ENCODE measurements at regions not wholly inside any gene's neighbourhood (a gene's known extent, or its start where the extent isn't known, plus 50 kb on each side); places are given as distances from the start of the nearest gene placed in this dataset.

DNA sequence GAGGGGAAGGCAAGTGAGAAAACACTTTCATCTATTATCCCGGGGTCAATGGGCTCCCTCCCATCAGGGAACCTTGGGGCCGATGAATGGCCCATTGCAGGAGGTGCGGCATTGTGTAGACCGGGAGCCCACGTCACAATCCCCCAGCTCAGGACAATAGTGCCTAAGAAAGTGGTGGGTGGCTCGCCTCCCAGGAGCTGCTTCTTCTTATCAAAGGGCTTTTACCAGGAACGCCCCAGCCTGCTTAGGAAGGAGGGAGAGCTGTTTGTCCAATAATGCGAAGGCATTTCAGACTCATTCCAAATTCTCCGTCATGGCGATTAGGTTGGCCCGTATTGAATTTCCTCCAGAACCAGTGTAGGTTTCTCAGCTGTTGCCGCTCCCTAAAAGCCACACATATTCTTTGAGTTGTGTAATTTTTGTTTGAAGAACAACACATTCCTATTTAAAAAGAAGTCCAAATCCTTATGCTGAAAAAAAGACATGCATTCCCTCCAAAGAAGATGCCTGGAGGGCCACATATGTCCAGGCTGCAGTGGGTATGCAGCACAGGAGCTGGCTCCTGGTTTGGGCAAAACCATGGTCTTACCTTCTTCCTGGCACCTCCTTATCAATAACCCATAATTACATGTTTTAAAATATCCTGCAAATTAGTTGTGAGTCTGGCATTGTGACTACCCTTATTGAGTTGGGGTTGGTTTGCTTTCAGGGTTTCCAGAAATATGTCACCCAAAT, 264.7 kb downstream of the MYCN start:
- H3K27me3 ChIP-seq: no peaks in the 10 kb centered on the region
- WGBS, 2 donors: 67 to 85% methylated on average over 12 of the region's 12 CpGs
- no peak overlapping the region for H3K27ac ChIP-seq
- H3K36me3 ChIP-seq (ENCODE audit: low read depth, missing control alignments): no peaks in the 10 kb centered on the region
- no peak for TF ChIP-seq POLR2A (IDR thresholded peaks at IDR 0.05)
- TF ChIP-seq, protein P1, sequence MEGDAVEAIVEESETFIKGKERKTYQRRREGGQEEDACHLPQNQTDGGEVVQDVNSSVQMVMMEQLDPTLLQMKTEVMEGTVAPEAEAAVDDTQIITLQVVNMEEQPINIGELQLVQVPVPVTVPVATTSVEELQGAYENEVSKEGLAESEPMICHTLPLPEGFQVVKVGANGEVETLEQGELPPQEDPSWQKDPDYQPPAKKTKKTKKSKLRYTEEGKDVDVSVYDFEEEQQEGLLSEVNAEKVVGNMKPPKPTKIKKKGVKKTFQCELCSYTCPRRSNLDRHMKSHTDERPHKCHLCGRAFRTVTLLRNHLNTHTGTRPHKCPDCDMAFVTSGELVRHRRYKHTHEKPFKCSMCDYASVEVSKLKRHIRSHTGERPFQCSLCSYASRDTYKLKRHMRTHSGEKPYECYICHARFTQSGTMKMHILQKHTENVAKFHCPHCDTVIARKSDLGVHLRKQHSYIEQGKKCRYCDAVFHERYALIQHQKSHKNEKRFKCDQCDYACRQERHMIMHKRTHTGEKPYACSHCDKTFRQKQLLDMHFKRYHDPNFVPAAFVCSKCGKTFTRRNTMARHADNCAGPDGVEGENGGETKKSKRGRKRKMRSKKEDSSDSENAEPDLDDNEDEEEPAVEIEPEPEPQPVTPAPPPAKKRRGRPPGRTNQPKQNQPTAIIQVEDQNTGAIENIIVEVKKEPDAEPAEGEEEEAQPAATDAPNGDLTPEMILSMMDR (IDR thresholded peaks at IDR 0.05): no peak
- H3K4me3 ChIP-seq: no peak overlapping the region
- no peaks in the 10 kb centered on the region for H3K4me1 ChIP-seq
- H3K9me3 ChIP-seq: no peaks in the 10 kb centered on the region
- no peak for DNase-seq
- intact Hi-C loops (cut with DNase I; ENCODE audit: low total_unique reads): no loop called here

- Histone ChIP-seq H3K9me3 (no peaks in the 10 kb centered on the region), H3K27me3 (no peaks in the 10 kb centered on the region), H3K27ac (no peak overlapping the region), H3K4me1 (no peaks in the 10 kb centered on the region), H3K36me3 (ENCODE audit: low read depth, missing control alignments) (no peaks in the 10 kb centered on the region), H3K4me3 (no peak overlapping the region)
- TF ChIP-seq, protein P1 (IDR thresholded peaks at IDR 0.05): no peak
- no peak for TF ChIP-seq POLR2A (IDR thresholded peaks at IDR 0.05)
- WGBS, 2 donors: 100% methylated on average over 1 of the region's 1 CpG
- intact Hi-C loops (cut with DNase I; ENCODE audit: low total_unique reads): no loop called here
- no peak for DNase-seq
These were observed 263.9 kb downstream of the MYCN start for GRCh38 chr2:16204251-16204650.

- no peak for DNase-seq
- H3K36me3 ChIP-seq (ENCODE audit: low read depth, missing control alignments): no peaks in the 10 kb centered on the region
- intact Hi-C loops (cut with DNase I; ENCODE audit: low total_unique reads): no loop called here
- no peak overlapping the region for H3K4me3 ChIP-seq
- no peaks in the 10 kb centered on the region for H3K9me3 ChIP-seq
- H3K27ac ChIP-seq: no peak overlapping the region
- H3K4me1 ChIP-seq: no peaks in the 10 kb centered on the region
- no peak for TF ChIP-seq POLR2A (IDR thresholded peaks at IDR 0.05)
- TF ChIP-seq, protein P1 (IDR thresholded peaks at IDR 0.05): no peak
- 88 to 100% methylated on average over 3 to 8 of the region's 8 CpGs for WGBS, 2 donors
- no peaks in the 10 kb centered on the region for H3K27me3 ChIP-seq
These were observed 263.3 kb downstream of the MYCN start for GRCh38 chr2:16203691-16204090.

DNA sequence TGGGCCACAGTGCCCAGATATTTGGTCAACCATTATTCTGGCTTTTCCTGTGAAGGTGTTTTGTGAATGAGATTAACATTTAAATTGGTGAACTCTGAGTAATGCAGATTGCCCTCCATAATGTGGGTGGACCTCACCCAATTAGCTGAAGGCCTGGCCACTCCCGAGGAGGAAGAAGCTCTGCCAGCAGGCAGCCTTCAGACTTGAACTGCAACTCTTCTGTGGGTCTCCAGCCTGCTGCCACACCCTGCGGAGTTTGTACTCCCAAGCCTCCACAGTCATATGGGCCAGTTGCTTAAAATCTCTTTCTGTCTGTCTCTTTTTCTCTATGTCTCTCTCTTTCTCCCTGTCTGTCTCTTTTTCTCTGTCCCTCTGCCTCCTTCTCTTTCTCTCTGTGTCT, 262.7 kb downstream of the MYCN start:
- intact Hi-C loops (cut with DNase I; ENCODE audit: low total_unique reads): no loop called here
- TF ChIP-seq POLR2A (IDR thresholded peaks at IDR 0.05): no peak
- TF ChIP-seq, protein P1 (IDR thresholded peaks at IDR 0.05): no peak
- Histone ChIP-seq H3K4me3 (no peak overlapping the region), H3K9me3 (no peaks in the 10 kb centered on the region), H3K27me3 (no peaks in the 10 kb centered on the region), H3K27ac (no peak overlapping the region), H3K4me1 (no peaks in the 10 kb centered on the region), H3K36me3 (ENCODE audit: low read depth, missing control alignments) (no peaks in the 10 kb centered on the region)
- DNase-seq: no peak
- 73 to 81% methylated on average over 2 of the region's 2 CpGs for WGBS, 2 donors
